ENCODE measurements at regions not wholly inside any gene's neighbourhood (a gene's known extent, or its start where the extent isn't known, plus 50 kb on each side); places are given as distances from the start of the nearest gene placed in this dataset.
"Not testable (repeated sequence)": the region's sequence is repeated elsewhere in the genome, so short reads cannot be mapped to it uniquely, and the experiment has no call there.

- not testable (repeated sequence) for DNase-seq (ENCODE audit: low spot score)
Observed at GRCh38 chr1:148432318-148432717, 50.8 kb downstream of the PPIAL4G start.

- not testable (repeated sequence) for DNase-seq (ENCODE audit: low spot score)
Observed at GRCh38 chr1:148429856-148430255, 53.2 kb downstream of the PPIAL4G start.

GRCh38 chr1:148426940-148427611 lies 56.0 kb downstream of the PPIAL4G start:
- peak; percentile 47 for DNase-seq (ENCODE audit: low spot score)

GRCh38 chr1:148426385-148426784 lies 56.7 kb downstream of the PPIAL4G start:
- DNase-seq (ENCODE audit: low spot score) = not testable (repeated sequence)

GRCh38 chr1:148424143-148425003 lies 58.7 kb downstream of the PPIAL4G start:
- DNase-seq (ENCODE audit: low spot score) = not testable (repeated sequence)

- not testable (repeated sequence) for DNase-seq (ENCODE audit: low spot score)
Observed at GRCh38 chr1:148422921-148423320, 60.2 kb downstream of the PPIAL4G start.

GRCh38 chr1:148417241-148417640 lies 65.9 kb downstream of the PPIAL4G start:
- not testable (repeated sequence) for DNase-seq (ENCODE audit: low spot score)

- DNase-seq (ENCODE audit: low spot score) = not testable (repeated sequence)
Observed at GRCh38 chr1:148413385-148413784, 69.7 kb downstream of the PPIAL4G start.

- not testable (repeated sequence) for DNase-seq (ENCODE audit: low spot score)
Observed at GRCh38 chr1:148404786-148405568, 78.1 kb downstream of the PPIAL4G start.

GRCh38 chr1:148403925-148404324 lies 79.2 kb downstream of the PPIAL4G start:
- DNase-seq (ENCODE audit: low spot score) = not testable (repeated sequence)

- DNase-seq (ENCODE audit: low spot score) = not testable (repeated sequence)
Observed at GRCh38 chr1:148403085-148403456, 80.0 kb downstream of the PPIAL4G start.

- DNase-seq (ENCODE audit: low spot score) = peak; percentile 91
Observed at GRCh38 chr1:148402152-148403084, 80.7 kb downstream of the PPIAL4G start.

- DNase-seq (ENCODE audit: low spot score) = not testable (repeated sequence)
Observed at GRCh38 chr1:148397516-148397915, 85.6 kb downstream of the PPIAL4G start.

GRCh38 chr1:148392505-148392904 lies 90.6 kb downstream of the PPIAL4G start:
- DNase-seq (ENCODE audit: low spot score) = not testable (repeated sequence)

GRCh38 chr1:148391323-148391722 lies 91.8 kb downstream of the PPIAL4G start:
- DNase-seq (ENCODE audit: low spot score) = not testable (repeated sequence)

- no peak for DNase-seq (ENCODE audit: low spot score)
Observed at GRCh38 chr1:148389027-148389339, 94.1 kb downstream of the PPIAL4G start.

GRCh38 chr1:148388260-148389026 lies 94.7 kb downstream of the PPIAL4G start:
- DNase-seq (ENCODE audit: low spot score) = peak; percentile 95

- not testable (repeated sequence) for DNase-seq (ENCODE audit: low spot score)
Observed at GRCh38 chr1:148387949-148388259, 95.2 kb downstream of the PPIAL4G start.

- not testable (repeated sequence) for DNase-seq (ENCODE audit: low spot score)
Observed at GRCh38 chr1:148387122-148387948, 95.8 kb downstream of the PPIAL4G start.

- DNase-seq (ENCODE audit: low spot score) = no peak
Observed at GRCh38 chr1:148386617-148387016, 96.5 kb downstream of the PPIAL4G start.

Data from activated CD4-positive, alpha-beta T cell treated with anti-CD3 and anti-CD28 coated beads, Interleukin-2, Interleukin-4, amounts not matched to agents 100 ng/mL and 50 ng/mL, durations not matched to agents 16 hours and 8 hours (primary cell).